GM12878 (cell line): ENCODE measurements at regions not wholly inside any gene's neighbourhood (a gene's known extent, or its start where the extent isn't known, plus 50 kb on each side); places are given as distances from the start of the nearest gene placed in this dataset.

Source experiments
- ATAC-seq: fragments of 200-7000 bp; cut with Tn5 transposase; 3 replicates; pipeline ENCODE4 v1.9.1; 2020; ENCODE audit warnings: mild to moderate bottlenecking, moderate library complexity
- BruUV-seq: library from RNA; stranded (reverse); fragments of 400-500 nt; replicated peaks from 2 replicates; lab custom pipeline; 2021; lab: Mats Ljungman, UMichigan
- CTCF ChIA-PET: fragments of 300-600 bp; sonication (Branson Sonifier 250); formaldehyde crosslinking; extraction: SDS; loops from one replicate; lab custom pipeline; 2021; ENCODE audit warnings: inconsistent platforms; lab: Yijun Ruan, JAX
- POLR2A ChIA-PET: fragments of 350-600 bp; formaldehyde crosslinking; extraction: SDS; loops from one replicate; lab custom pipeline; 2021; ENCODE audit warnings: inconsistent platforms; lab: Charles Lee
- RAD21 ChIA-PET: fragments of 300-600 bp; sonication (Branson Sonifier 250); formaldehyde crosslinking; loops from one replicate; lab custom pipeline; 2023; ENCODE audit warnings: antibody characterized with exemption; ENCODE audit not compliant: unreplicated experiment; lab: Charles Lee
- SMC1A ChIA-PET: fragments of 300-600 bp; sonication (Branson Sonifier 250); formaldehyde crosslinking; loops from one replicate; lab custom pipeline; 2023; ENCODE audit not compliant: unreplicated experiment, uncharacterized antibody; lab: Charles Lee
- DNase-seq: peaks from one replicate; pipeline ENCODE4 v3.0.0-alpha.2; 2011; ENCODE audit warnings: low read depth, low spot score
- FAIRE-seq: peaks from 3 replicates; lab custom pipeline; 2011; peaks lifted over from hg19 to GRCh38; lab: Jason Lieb, UNC
- H2AFZ ChIP-seq: 2 replicates; pipeline ENCODE4 v1.6.0; 2011; ENCODE audit warnings: low read depth, low read length, control low read depth; ENCODE audit not compliant: control insufficient read depth
- H3K27ac ChIP-seq: 2 replicates; pipeline ENCODE4 v1.5.1; 2011; ENCODE audit warnings: control low read depth; ENCODE audit not compliant: control insufficient read depth, insufficient read depth
- H3K27me3 ChIP-seq, 2 experiments: replicated peaks in 1 of 2; 2 replicates each; pipeline versions ENCODE4 v1.6.0 to v1.6.1; 2011; ENCODE audit warnings: low read length in 1 of 2; ENCODE audit not compliant: control insufficient read depth in 2 of 2, insufficient read depth in 2 of 2
- H3K36me3 ChIP-seq, 2 experiments: 2 replicates each; pipeline ENCODE4 v1.5.1; 2011; ENCODE audit warnings: low read length in 1 of 2; ENCODE audit not compliant: control insufficient read depth in 2 of 2, insufficient read depth in 2 of 2
- H3K4me1 ChIP-seq: 2 replicates; pipeline ENCODE4 v1.6.1; 2011; ENCODE audit warnings: mild to moderate bottlenecking, low read length, moderate library complexity, mixed read lengths; ENCODE audit not compliant: control insufficient read depth, insufficient read depth
- H3K4me2 ChIP-seq: 2 replicates; pipeline ENCODE4 v1.6.0; 2011; ENCODE audit warnings: control low read depth; ENCODE audit not compliant: control insufficient read depth, insufficient read depth
- H3K4me3 ChIP-seq: fragments of 200-600 bp; sonication (generic); 2 replicates; pipeline ENCODE4 v1.5.1; 2016
- H3K79me2 ChIP-seq: 2 replicates; pipeline ENCODE4 v1.6.0; 2011; ENCODE audit warnings: low read length; ENCODE audit not compliant: control insufficient read depth, insufficient read depth
- H3K9ac ChIP-seq: 2 replicates; pipeline ENCODE4 v1.8.0; 2011; ENCODE audit warnings: low read length, control low read depth, mixed read lengths; ENCODE audit not compliant: control insufficient read depth, insufficient read depth
- H3K9me3 ChIP-seq: replicated peaks from 3 replicates; pipeline ENCODE4 v1.5.1; 2011; ENCODE audit warnings: mild to moderate bottlenecking, low read length; ENCODE audit not compliant: control insufficient read depth, insufficient read depth
- H4K20me1 ChIP-seq: 2 replicates; pipeline ENCODE4 v1.6.0; 2011; ENCODE audit not compliant: control insufficient read depth, insufficient read depth
- ATF3 ChIP-seq: IDR thresholded peaks from 2 replicates; pipeline ENCODE4 v1.6.1; 2011; ENCODE audit warnings: low read depth, mild to moderate bottlenecking, low read length, moderate library complexity, borderline replicate concordance; ENCODE audit errors: extremely low read depth
- CBFB ChIP-seq: IDR thresholded peaks from 2 replicates; pipeline ENCODE4 v1.6.1; 2016; ENCODE audit warnings: antibody characterized with exemption, low read depth
- CEBPZ ChIP-seq: fragments of 150-350 bp; IDR thresholded peaks from 2 replicates; pipeline ENCODE4 v1.6.1; 2016; ENCODE audit warnings: low read depth, low read length
- CHD1 ChIP-seq: IDR thresholded peaks from 2 replicates; pipeline ENCODE4 v1.6.1; 2012; ENCODE audit warnings: low read depth, low read length, improper control_type of control experiment
- CHD4 ChIP-seq: fragments of 200-600 bp; sonication (generic); IDR thresholded peaks from 2 replicates; pipeline ENCODE4 v1.6.1; 2016; ENCODE audit warnings: mild to moderate bottlenecking
- E2F8 ChIP-seq: fragments of 450-650 bp; IDR thresholded peaks from 2 replicates; pipeline ENCODE4 v1.6.1; 2018; ENCODE audit warnings: mild to moderate bottlenecking, low read depth, moderate library complexity; ENCODE audit not compliant: partially characterized antibody
- EZH2 ChIP-seq: IDR thresholded peaks from 2 replicates; pipeline ENCODE4 v1.6.1; 2012; ENCODE audit warnings: low read depth, mild to moderate bottlenecking, control low read depth, inconsistent platforms, low read length, borderline replicate concordance; ENCODE audit not compliant: control insufficient read depth
- GABPA ChIP-seq: IDR thresholded peaks from 2 replicates; pipeline ENCODE4 v1.6.1; 2014; ENCODE audit warnings: antibody characterized with exemption, low read depth, mild to moderate bottlenecking, inconsistent platforms
- HSF1 ChIP-seq: fragments of 150-350 bp; IDR thresholded peaks from 2 replicates; pipeline ENCODE4 v1.6.1; 2014; ENCODE audit warnings: mild to moderate bottlenecking, low read depth, low read length
- NR2F1 ChIP-seq: fragments of 450-650 bp; conservative IDR thresholded peaks from 2 replicates; pipeline ENCODE4 v1.6.1; 2017; ENCODE audit warnings: mild to moderate bottlenecking
- PAX8 ChIP-seq: fragments of 450-650 bp; IDR thresholded peaks from 2 replicates; pipeline ENCODE4 v1.6.1; 2017; ENCODE audit warnings: mild to moderate bottlenecking, moderate library complexity
- RCOR1 ChIP-seq: conservative IDR thresholded peaks from 2 replicates; pipeline ENCODE4 v1.6.1; 2012; ENCODE audit warnings: low read depth, low read length, improper control_type of control experiment
- RUNX3 ChIP-seq: IDR thresholded peaks from 2 replicates; pipeline ENCODE4 v1.6.1; 2012; ENCODE audit warnings: low read length, inconsistent platforms
- SMAD1 ChIP-seq: fragments of 450-650 bp; IDR thresholded peaks from 2 replicates; pipeline ENCODE4 v1.6.1; 2018; ENCODE audit warnings: mild to moderate bottlenecking, low read depth; ENCODE audit not compliant: partially characterized antibody
- STAT3 ChIP-seq: IDR thresholded peaks from 2 replicates; pipeline ENCODE4 v1.6.1; 2011; ENCODE audit warnings: low read depth, low read length, improper control_type of control experiment
- SUZ12 ChIP-seq: fragments of 200-600 bp; sonication (generic); IDR thresholded peaks from one replicate; pipeline ENCODE4 v1.6.1; 2018; ENCODE audit warnings: antibody characterized with exemption, mild to moderate bottlenecking; ENCODE audit not compliant: unreplicated experiment
- TAF1 ChIP-seq: IDR thresholded peaks from 2 replicates; pipeline ENCODE4 v1.6.1; 2011; ENCODE audit warnings: mild to moderate bottlenecking, low read depth, low read length, borderline replicate concordance
- TARDBP ChIP-seq: IDR thresholded peaks from 2 replicates; pipeline ENCODE4 v1.6.1; 2016; ENCODE audit warnings: borderline replicate concordance
- WGBS: methylation state at CpG from one replicate; pipeline ENCODE4 v1.1.6; 2016; ENCODE audit warnings: low lambda C conversion rate; ENCODE audit not compliant: insufficient replicate concordance, insufficient coverage; ENCODE audit errors: missing lambda C conversion rate; 5-methylcytosine and 5-hydroxymethylcytosine counted together
- in situ Hi-C: fragments of 300-500 bp; cut with MboI; formaldehyde crosslinking; loops from 9 replicates; pipeline ENCODE4 v1.14.3; 2018; ENCODE audit warnings: mixed read lengths
- intact Hi-C: fragments of 100-400 bp; cut with micrococcal nuclease; formaldehyde crosslinking; loops from one replicate; pipeline ENCODE4 v1.14.2; 2022; ENCODE audit not compliant: unreplicated experiment

- TF ChIP-seq RUNX3: no peak
- TF ChIP-seq CEBPZ: no peak
- TF ChIP-seq, all 136 proteins: peak for 0
Measured at GRCh38 chr15:25065876-25066275, 111.1 kb downstream of the SNRPN start (continued).

- POLR2A ChIA-PET: no interaction called here
- H3K27me3 ChIP-seq: no peaks in the 10 kb centered on the region
- FAIRE-seq: no peak
- WGBS: 60% methylated on average over 12 of the region's 12 CpGs
- H3K4me3 ChIP-seq: no peak overlapping the region
- no peak overlapping the region for H3K27ac ChIP-seq
- in situ Hi-C loops: no loop called here
- H3K36me3 ChIP-seq: peaks cover 0 to 3% of the 10 kb centered on the region in 2 experiments; a peak in 2 of 4 replicates
- SMC1A ChIA-PET: no interaction called here
- no TSS peak for BruUV-seq
- H3K9ac ChIP-seq: no peak overlapping the region
- H3K4me2 ChIP-seq: no peak overlapping the region
- ATAC-seq: no peak
- no peak overlapping the region for H2AFZ ChIP-seq
- H3K79me2 ChIP-seq: no peaks in the 10 kb centered on the region
- RAD21 ChIA-PET: no interaction called here
- peaks cover 68% of the 10 kb centered on the region for H3K9me3 ChIP-seq
- no peak for DNase-seq
- no peaks in the 10 kb centered on the region for H3K4me1 ChIP-seq
- no peaks in the 10 kb centered on the region for H4K20me1 ChIP-seq
- CTCF ChIA-PET: no interaction called here
- intact Hi-C loops: no loop called here
- TF ChIP-seq TAF1 (no peak), HSF1 (no peak), SUZ12 (no peak), E2F8 (no peak), TARDBP (no peak), GABPA (no peak), STAT3 (no peak), NR2F1 (no peak), EZH2 (no peak), CHD1 (no peak), ATF3 (no peak), SMAD1 (no peak), CBFB (no peak), RCOR1 (no peak), PAX8 (no peak), CHD4 (no peak)
Measured at GRCh38 chr15:25066708-25067107, 111.9 kb downstream of the SNRPN start.
